K562 (cell line): ENCODE measurements at regions not wholly inside any gene's neighbourhood (a gene's known extent, or its start where the extent isn't known, plus 50 kb on each side); places are given as distances from the start of the nearest gene placed in this dataset.

ENCODE experiments used
- ATAC-seq: fragments of 200-7000 bp; cut with Tn5 transposase; 3 replicates; pipeline ENCODE4 v1.9.1; 2020; ENCODE audit warnings: moderate library complexity
- BruUV-seq: library from RNA; stranded (reverse); fragments of 400-500 nt; replicated peaks from 2 replicates; lab custom pipeline; 2021; lab: Mats Ljungman, UMichigan
- CTCF ChIA-PET: fragments of 300-600 bp; formaldehyde crosslinking; extraction: SDS; loops from one replicate; lab custom pipeline; 2021; ENCODE audit warnings: low intra/inter-chr PET ratio; lab: Yijun Ruan, JAX
- POLR2A ChIA-PET: fragments of 300-600, 350-650 bp; sonication (Branson Sonifier 250); formaldehyde crosslinking; extraction: SDS; loops from one replicate; lab custom pipeline; 2021; ENCODE audit warnings: antibody characterized with exemption, inconsistent platforms; lab: Yijun Ruan, JAX
- DNase-seq, 4 experiments: peaks; one replicate each; pipeline versions ENCODE4 v3.0.0 to v3.0.0-alpha.2; 2011 to 2018; ENCODE audit warnings: low spot score in 3 of 4, mixed read lengths in 3 of 4; ENCODE audit errors: extremely low read depth in 1 of 4
- FAIRE-seq: peaks from 2 replicates; lab custom pipeline; 2011; peaks lifted over from hg19 to GRCh38; lab: Jason Lieb, UNC
- H2AFZ ChIP-seq: 2 replicates; pipeline ENCODE4 v1.6.0; 2011; ENCODE audit warnings: low read depth, low read length, control low read depth, inconsistent platforms
- H3K27ac ChIP-seq: fragments of 200-600 bp; 3 replicates; pipeline ENCODE4 v1.8.0; 2011; ENCODE audit warnings: low read depth, mild to moderate bottlenecking, control low read depth, inconsistent platforms, low read length, moderate library complexity, mixed read lengths; ENCODE audit errors: extremely low read depth
- H3K27me3 ChIP-seq, 2 experiments: fragments of 300-600 bp in 1 of 2; 2 replicates in 1 of 2; 3 replicates in 1 of 2; pipeline versions ENCODE4 v1.6.0 to v1.8.0; 2011; ENCODE audit warnings: inconsistent platforms in 2 of 2, low read length in 2 of 2, mild to moderate bottlenecking in 1 of 2, mixed read lengths in 1 of 2, moderate library complexity in 1 of 2; ENCODE audit not compliant: control insufficient read depth in 2 of 2, insufficient read depth in 2 of 2
- H3K36me3 ChIP-seq: fragments of 300-600 bp; 3 replicates; pipeline ENCODE4 v1.8.0; 2011; ENCODE audit warnings: mild to moderate bottlenecking, low read length, inconsistent platforms; ENCODE audit not compliant: control insufficient read depth, insufficient read depth
- H3K4me1 ChIP-seq, 2 experiments: fragments of 200-600 bp in 1 of 2; replicated peaks in 1 of 2; 2 replicates in 1 of 2; 3 replicates in 1 of 2; pipeline versions ENCODE4 v1.5.1 to v1.8.0; 2011; ENCODE audit warnings: inconsistent platforms in 2 of 2, low read length in 2 of 2, mild to moderate bottlenecking in 1 of 2, mixed read lengths in 1 of 2, moderate library complexity in 1 of 2; ENCODE audit not compliant: control insufficient read depth in 2 of 2, insufficient read depth in 2 of 2
- H3K4me2 ChIP-seq: 2 replicates; pipeline ENCODE4 v1.6.1; 2011; ENCODE audit warnings: low read length, control low read depth, inconsistent platforms, mixed read lengths; ENCODE audit not compliant: insufficient read depth
- H3K4me3 ChIP-seq: fragments of 200-600 bp; sonication (generic), shearing (Covaris generic); 2 replicates; pipeline ENCODE4 v1.5.1; 2016; ENCODE audit warnings: control low read depth, inconsistent platforms
- H3K79me2 ChIP-seq: fragments of 200-600 bp; 3 replicates; pipeline ENCODE4 v1.8.0; 2011; ENCODE audit warnings: low read length, inconsistent platforms; ENCODE audit not compliant: control insufficient read depth, insufficient read depth
- H3K9ac ChIP-seq, 2 experiments: 2 replicates each; pipeline versions ENCODE4 v1.6.0 to v1.6.1; 2011; ENCODE audit warnings: low read depth in 2 of 2, low read length in 2 of 2, control low read depth in 1 of 2, inconsistent platforms in 1 of 2, mild to moderate bottlenecking in 1 of 2, mixed read lengths in 1 of 2; ENCODE audit not compliant: insufficient read depth in 1 of 2
- H3K9me1 ChIP-seq: one replicate; pipeline ENCODE4 v1.6.0; 2011; ENCODE audit warnings: inconsistent platforms, mild to moderate bottlenecking, low read length, moderate library complexity; ENCODE audit not compliant: control insufficient read depth, insufficient read depth
- H3K9me3 ChIP-seq: replicated peaks from 2 replicates; pipeline ENCODE4 v1.5.1; 2011; ENCODE audit warnings: low read depth, low read length, inconsistent platforms; ENCODE audit not compliant: control insufficient read depth, insufficient read depth
- H4K20me1 ChIP-seq: replicated peaks from 2 replicates; pipeline ENCODE4 v1.6.1; 2011; ENCODE audit warnings: low read length, inconsistent platforms, mixed read lengths; ENCODE audit not compliant: control insufficient read depth, insufficient read depth
- ZC3H11A ChIP-seq: IDR thresholded peaks from 2 replicates; pipeline ENCODE4 v1.6.1; 2012; ENCODE audit warnings: low read depth, low read length, improper control_type of control experiment
- WGBS: fragments of 100-300 bp; shearing (Covaris generic); methylation state at CpG from one replicate; pipeline ENCODE4 v1.1.6; 2016; ENCODE audit warnings: low coverage, mixed read lengths; ENCODE audit not compliant: insufficient coverage; ENCODE audit errors: missing lambda C conversion rate; 5-methylcytosine and 5-hydroxymethylcytosine counted together
- in situ Hi-C: fragments of 300-500 bp; cut with MboI; formaldehyde crosslinking; loops from 4 replicates; pipeline ENCODE4 v1.15.0; 2018; ENCODE audit warnings: inconsistent platforms, mixed read lengths
- intact Hi-C: fragments of 100-400 bp; cut with micrococcal nuclease; formaldehyde crosslinking; loops from 2 replicates; pipeline ENCODE4 v1.14.2; 2022
- TF ChIP-seq, protein P1 (sequence below): sonication (generic); formaldehyde crosslinking; IDR thresholded peaks from 2 replicates; pipeline ENCODE4 v1.8.0; 2023; ENCODE audit warnings: mild to moderate bottlenecking, missing genetic modification reagents

- Histone ChIP-seq H3K9ac (no peak overlapping the region), H2AFZ (no peak overlapping the region), H3K4me3 (no peak overlapping the region), H3K4me2 (no peak overlapping the region), H3K27ac (no peak overlapping the region), H3K36me3 (no peaks in the 10 kb centered on the region), H3K27me3 (no peaks in the 10 kb centered on the region), H3K79me2 (no peaks in the 10 kb centered on the region), H3K9me1 (no peaks in the 10 kb centered on the region), H4K20me1 (no peaks in the 10 kb centered on the region), H3K9me3 (peaks cover 7% of the 10 kb centered on the region), H3K4me1 (peaks cover 0 to 6% of the 10 kb centered on the region in 2 experiments; a peak in 3 of 5 replicates)
- CTCF ChIA-PET: no interaction called here
- intact Hi-C loops (no loop called here), in situ Hi-C loops (no loop called here)
- no peak for ATAC-seq
- TF ChIP-seq, protein P1, sequence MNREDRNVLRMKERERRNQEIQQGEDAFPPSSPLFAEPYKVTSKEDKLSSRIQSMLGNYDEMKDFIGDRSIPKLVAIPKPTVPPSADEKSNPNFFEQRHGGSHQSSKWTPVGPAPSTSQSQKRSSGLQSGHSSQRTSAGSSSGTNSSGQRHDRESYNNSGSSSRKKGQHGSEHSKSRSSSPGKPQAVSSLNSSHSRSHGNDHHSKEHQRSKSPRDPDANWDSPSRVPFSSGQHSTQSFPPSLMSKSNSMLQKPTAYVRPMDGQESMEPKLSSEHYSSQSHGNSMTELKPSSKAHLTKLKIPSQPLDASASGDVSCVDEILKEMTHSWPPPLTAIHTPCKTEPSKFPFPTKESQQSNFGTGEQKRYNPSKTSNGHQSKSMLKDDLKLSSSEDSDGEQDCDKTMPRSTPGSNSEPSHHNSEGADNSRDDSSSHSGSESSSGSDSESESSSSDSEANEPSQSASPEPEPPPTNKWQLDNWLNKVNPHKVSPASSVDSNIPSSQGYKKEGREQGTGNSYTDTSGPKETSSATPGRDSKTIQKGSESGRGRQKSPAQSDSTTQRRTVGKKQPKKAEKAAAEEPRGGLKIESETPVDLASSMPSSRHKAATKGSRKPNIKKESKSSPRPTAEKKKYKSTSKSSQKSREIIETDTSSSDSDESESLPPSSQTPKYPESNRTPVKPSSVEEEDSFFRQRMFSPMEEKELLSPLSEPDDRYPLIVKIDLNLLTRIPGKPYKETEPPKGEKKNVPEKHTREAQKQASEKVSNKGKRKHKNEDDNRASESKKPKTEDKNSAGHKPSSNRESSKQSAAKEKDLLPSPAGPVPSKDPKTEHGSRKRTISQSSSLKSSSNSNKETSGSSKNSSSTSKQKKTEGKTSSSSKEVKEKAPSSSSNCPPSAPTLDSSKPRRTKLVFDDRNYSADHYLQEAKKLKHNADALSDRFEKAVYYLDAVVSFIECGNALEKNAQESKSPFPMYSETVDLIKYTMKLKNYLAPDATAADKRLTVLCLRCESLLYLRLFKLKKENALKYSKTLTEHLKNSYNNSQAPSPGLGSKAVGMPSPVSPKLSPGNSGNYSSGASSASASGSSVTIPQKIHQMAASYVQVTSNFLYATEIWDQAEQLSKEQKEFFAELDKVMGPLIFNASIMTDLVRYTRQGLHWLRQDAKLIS: no peak
- no peak for TF ChIP-seq ZC3H11A
- no peak for FAIRE-seq
- WGBS: 40% methylated on average over 3 of the region's 3 CpGs
- no TSS peak for BruUV-seq
- no peak for DNase-seq
- POLR2A ChIA-PET: interaction anchor here (1.3 to 1.6 kb wide), 2 partner anchors 10 to 15 kb away, joined by 4 to 8 read pairs; no protein-coding TSS in a partner anchor
These were observed 56.4 kb upstream of the ST3GAL5 start for GRCh38 chr2:85945172-85945571.
